Mammary epithelial cell (primary cell): ENCODE measurements at regions not wholly inside any gene's neighbourhood (a gene's known extent, or its start where the extent isn't known, plus 50 kb on each side); places are given as distances from the start of the nearest gene placed in this dataset.

Experiments
- EZH2 ChIP-seq: IDR thresholded peaks from 2 replicates; pipeline ENCODE4 v1.6.1; 2012; ENCODE audit warnings: low read length, inconsistent platforms, borderline replicate concordance
- TF ChIP-seq, protein P1 (sequence below), 2 donors: IDR thresholded peaks in 1 of 2; conservative IDR thresholded peaks in 1 of 2; 2 replicates each; pipeline ENCODE4 v1.5.1; 2011 to 2012; ENCODE audit warnings: inconsistent platforms in 2 of 2, low read length in 2 of 2, mild to moderate bottlenecking in 2 of 2, control low read depth in 1 of 2, low read depth in 1 of 2; ENCODE audit not compliant: insufficient read depth in 1 of 2; ENCODE audit errors: extremely low read depth in 1 of 2

DNA sequence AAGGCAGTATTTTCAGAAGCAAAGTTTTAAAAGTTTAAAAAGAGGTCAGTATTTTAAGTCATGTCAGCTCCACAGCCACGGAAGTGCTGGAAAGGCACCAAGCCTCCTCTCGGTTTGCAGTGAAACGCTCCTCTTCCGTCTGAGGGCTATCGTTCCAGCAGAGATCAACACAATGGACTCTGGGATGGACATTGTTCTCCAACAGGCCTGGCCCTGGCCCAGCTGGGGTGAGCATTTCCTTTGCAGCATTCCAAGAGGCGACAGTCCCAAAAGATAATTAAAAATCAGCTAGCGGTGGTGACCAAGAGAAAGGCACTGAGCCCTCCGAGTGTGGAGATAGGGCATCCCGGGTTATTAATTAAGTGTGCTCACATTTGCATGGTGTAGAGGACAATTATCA lies 95.9 kb upstream of the LCLAT1 start:
- TF ChIP-seq, protein P1, sequence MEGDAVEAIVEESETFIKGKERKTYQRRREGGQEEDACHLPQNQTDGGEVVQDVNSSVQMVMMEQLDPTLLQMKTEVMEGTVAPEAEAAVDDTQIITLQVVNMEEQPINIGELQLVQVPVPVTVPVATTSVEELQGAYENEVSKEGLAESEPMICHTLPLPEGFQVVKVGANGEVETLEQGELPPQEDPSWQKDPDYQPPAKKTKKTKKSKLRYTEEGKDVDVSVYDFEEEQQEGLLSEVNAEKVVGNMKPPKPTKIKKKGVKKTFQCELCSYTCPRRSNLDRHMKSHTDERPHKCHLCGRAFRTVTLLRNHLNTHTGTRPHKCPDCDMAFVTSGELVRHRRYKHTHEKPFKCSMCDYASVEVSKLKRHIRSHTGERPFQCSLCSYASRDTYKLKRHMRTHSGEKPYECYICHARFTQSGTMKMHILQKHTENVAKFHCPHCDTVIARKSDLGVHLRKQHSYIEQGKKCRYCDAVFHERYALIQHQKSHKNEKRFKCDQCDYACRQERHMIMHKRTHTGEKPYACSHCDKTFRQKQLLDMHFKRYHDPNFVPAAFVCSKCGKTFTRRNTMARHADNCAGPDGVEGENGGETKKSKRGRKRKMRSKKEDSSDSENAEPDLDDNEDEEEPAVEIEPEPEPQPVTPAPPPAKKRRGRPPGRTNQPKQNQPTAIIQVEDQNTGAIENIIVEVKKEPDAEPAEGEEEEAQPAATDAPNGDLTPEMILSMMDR (conservative IDR thresholded peaks at IDR 0.05 in 1 of 2, IDR thresholded peaks at IDR 0.05 in 1 of 2; ENCODE audit: extremely low read depth in 1 of 2, insufficient read depth in 1 of 2, low read depth in 1 of 2, low read length in 2 of 2): no peak
- TF ChIP-seq EZH2: no peak
